ENCODE measurements at regions not wholly inside any gene's neighbourhood (a gene's known extent, or its start where the extent isn't known, plus 50 kb on each side); places are given as distances from the start of the nearest gene placed in this dataset.

GRCh38 chr3:168333410-168333935 is 237.7 kb upstream of the GOLIM4 start:
- H3K79me2 ChIP-seq (ENCODE audit: insufficient read depth) = no peaks in the 10 kb centered on the region
- H3K4me1 ChIP-seq (ENCODE audit: control insufficient read depth in 1 of 2, insufficient read depth in 2 of 2, low read depth in 1 of 2, low read length in 1 of 2) = no peaks in the 10 kb centered on the region
- DNase-seq = no peak
- H3K27me3 ChIP-seq (ENCODE audit: insufficient read depth) = no peaks in the 10 kb centered on the region
- no peaks in the 10 kb centered on the region for H3K9me3 ChIP-seq
- no peak overlapping the region for H3K9ac ChIP-seq
- POLR2A ChIA-PET = no interaction called here
- no peak overlapping the region for H2AFZ ChIP-seq (ENCODE audit: low read depth)
- H4K20me1 ChIP-seq (ENCODE audit: insufficient read depth) = no peaks in the 10 kb centered on the region
- TF ChIP-seq EP300 (IDR thresholded peaks at IDR 0.05; ENCODE audit: borderline replicate concordance in 1 of 2, low read depth in 1 of 2, low read length in 1 of 2) = no peak
- no peak for TF ChIP-seq MAX (IDR thresholded peaks at IDR 0.05; ENCODE audit: low read depth)
- no peak for TF ChIP-seq NRF1 (IDR thresholded peaks at IDR 0.05; ENCODE audit: low read depth, low read length)
- no peak for TF ChIP-seq IRF3 (IDR thresholded peaks at IDR 0.05; ENCODE audit: low read depth, low read length)
- TF ChIP-seq GATA2 (CRISPR knock-in tag; IDR thresholded peaks at IDR 0.05) = no peak
- no peak for TF ChIP-seq NFIC (IDR thresholded peaks at IDR 0.05; ENCODE audit: borderline replicate concordance)
- TF ChIP-seq RCOR1 (IDR thresholded peaks at IDR 0.05; ENCODE audit: low read length) = no peak
- no peak for TF ChIP-seq FOXM1 (IDR thresholded peaks at IDR 0.05; ENCODE audit: low read depth)
- TF ChIP-seq CTCF (IDR thresholded peaks at IDR 0.05) = no peak
- no peak for TF ChIP-seq GABPA (IDR thresholded peaks at IDR 0.05; ENCODE audit: low read depth)
- no peak for TF ChIP-seq ELF1 (IDR thresholded peaks at IDR 0.05)
- no peak for TF ChIP-seq MEF2A (IDR thresholded peaks at IDR 0.05; ENCODE audit: borderline replicate concordance, low read depth)
- TF ChIP-seq FOXJ3 (CRISPR knock-in tag; IDR thresholded peaks at IDR 0.05) = no peak
- TF ChIP-seq POLR2AphosphoS5 (IDR thresholded peaks at IDR 0.05; ENCODE audit: low read depth, low read length) = no peak
- no peak for TF ChIP-seq RFX5 (IDR thresholded peaks at IDR 0.05; ENCODE audit: low read length)
- TF ChIP-seq USF1 (IDR thresholded peaks at IDR 0.05; ENCODE audit: borderline replicate concordance, low read depth) = no peak
- TF ChIP-seq MXI1 (IDR thresholded peaks at IDR 0.05; ENCODE audit: low read depth, low read length) = no peak
- TF ChIP-seq YY1 (IDR thresholded peaks at IDR 0.05; ENCODE audit: low read depth) = no peak
- CTCF ChIA-PET = interaction anchor here (1.3 kb wide), 1 partner anchor 11 kb away, joined by 3 read pairs; no protein-coding TSS in a partner anchor
- H3K27ac ChIP-seq (ENCODE audit: low read depth in 2 of 2, low read length in 1 of 2) = no peak overlapping the region
- H3K36me3 ChIP-seq (replicated peaks in 1 of 2; ENCODE audit: control insufficient read depth in 1 of 2, insufficient read depth in 2 of 2, low read length in 1 of 2) = no peaks in the 10 kb centered on the region
- H3F3A ChIP-seq (replicated peaks; ENCODE audit: insufficient read depth) = no peaks in the 10 kb centered on the region
- no peak overlapping the region for H3K4me3 ChIP-seq (ENCODE audit: low read depth in 2 of 2, low read length in 1 of 2)
- H3K9me2 ChIP-seq = no peaks in the 10 kb centered on the region
- H3K4me2 ChIP-seq = no peak overlapping the region

Data from SK-N-SH (cell line).